ENCODE measurements at regions not wholly inside any gene's neighbourhood (a gene's known extent, or its start where the extent isn't known, plus 50 kb on each side); places are given as distances from the start of the nearest gene placed in this dataset.

- TF ChIP-seq, protein P1, sequence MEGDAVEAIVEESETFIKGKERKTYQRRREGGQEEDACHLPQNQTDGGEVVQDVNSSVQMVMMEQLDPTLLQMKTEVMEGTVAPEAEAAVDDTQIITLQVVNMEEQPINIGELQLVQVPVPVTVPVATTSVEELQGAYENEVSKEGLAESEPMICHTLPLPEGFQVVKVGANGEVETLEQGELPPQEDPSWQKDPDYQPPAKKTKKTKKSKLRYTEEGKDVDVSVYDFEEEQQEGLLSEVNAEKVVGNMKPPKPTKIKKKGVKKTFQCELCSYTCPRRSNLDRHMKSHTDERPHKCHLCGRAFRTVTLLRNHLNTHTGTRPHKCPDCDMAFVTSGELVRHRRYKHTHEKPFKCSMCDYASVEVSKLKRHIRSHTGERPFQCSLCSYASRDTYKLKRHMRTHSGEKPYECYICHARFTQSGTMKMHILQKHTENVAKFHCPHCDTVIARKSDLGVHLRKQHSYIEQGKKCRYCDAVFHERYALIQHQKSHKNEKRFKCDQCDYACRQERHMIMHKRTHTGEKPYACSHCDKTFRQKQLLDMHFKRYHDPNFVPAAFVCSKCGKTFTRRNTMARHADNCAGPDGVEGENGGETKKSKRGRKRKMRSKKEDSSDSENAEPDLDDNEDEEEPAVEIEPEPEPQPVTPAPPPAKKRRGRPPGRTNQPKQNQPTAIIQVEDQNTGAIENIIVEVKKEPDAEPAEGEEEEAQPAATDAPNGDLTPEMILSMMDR (IDR thresholded peaks at IDR 0.05), result no peak
- H3K4me3 ChIP-seq, result no peak overlapping the region
- no peak for DNase-seq (ENCODE audit: low spot score)
- H3K27ac ChIP-seq, result no peak overlapping the region
These were observed 2337.6 kb downstream of the PCDH7 start for GRCh38 chr4:33057736-33058135.

GRCh38 chr4:33058998-33059397 is 2338.8 kb downstream of the PCDH7 start:
- no peak overlapping the region for H3K4me3 ChIP-seq
- DNase-seq (ENCODE audit: low spot score), result no peak
- TF ChIP-seq, protein P1 (IDR thresholded peaks at IDR 0.05), result no peak
- H3K27ac ChIP-seq, result no peak overlapping the region

DNA sequence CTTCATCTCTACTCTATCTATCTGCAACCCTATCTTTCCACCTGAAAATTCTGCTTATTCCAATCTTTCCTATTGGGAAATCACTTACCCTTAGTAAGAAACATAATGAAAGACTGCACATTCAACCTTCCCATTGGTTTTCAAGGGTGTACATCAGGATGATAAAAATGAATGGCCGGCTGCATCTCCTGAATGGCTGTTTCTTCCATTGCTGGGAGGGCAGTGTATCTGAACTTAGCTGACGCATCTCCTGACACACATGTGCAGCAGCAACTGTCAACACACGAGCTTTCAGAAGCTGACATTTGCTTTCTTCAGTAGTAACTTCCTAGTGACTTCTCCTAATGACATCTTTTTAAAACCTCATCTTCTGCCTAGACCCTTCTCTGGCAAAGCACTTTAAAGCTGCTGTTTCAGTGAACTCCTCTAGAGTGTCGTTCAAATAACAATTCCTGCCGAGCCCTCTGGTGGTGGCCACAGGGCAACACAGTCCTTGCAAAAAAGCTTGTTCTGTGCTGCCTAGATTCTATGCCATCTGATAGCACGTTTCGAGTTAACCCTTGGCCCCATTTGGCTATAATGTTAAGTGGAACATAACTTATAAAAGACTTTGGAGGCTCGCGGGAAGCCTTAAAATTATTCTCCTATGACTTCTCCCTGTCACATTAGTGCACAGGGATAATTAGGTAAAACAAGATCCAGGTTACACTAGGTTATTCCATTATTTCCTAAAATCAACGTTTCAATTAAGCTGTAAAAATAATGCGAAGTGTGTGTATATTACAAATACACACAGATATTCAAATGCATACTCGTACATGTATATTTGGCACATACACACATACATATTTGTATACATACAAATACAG is 2340.7 kb downstream of the PCDH7 start:
- no peak for DNase-seq (ENCODE audit: low spot score)
- Histone ChIP-seq H3K4me3 (no peak overlapping the region), H3K27ac (no peak overlapping the region)
- TF ChIP-seq, protein P1 (IDR thresholded peaks at IDR 0.05), result no peak

GRCh38 chr4:33061727-33062126 is 2341.6 kb downstream of the PCDH7 start:
- Histone ChIP-seq H3K27ac (no peak overlapping the region), H3K4me3 (no peak overlapping the region)
- DNase-seq (ENCODE audit: low spot score), result no peak
- TF ChIP-seq, protein P1 (IDR thresholded peaks at IDR 0.05), result no peak

- no peak for DNase-seq (ENCODE audit: low spot score)
- no peak overlapping the region for H3K4me3 ChIP-seq
- no peak overlapping the region for H3K27ac ChIP-seq
- TF ChIP-seq, protein P1 (IDR thresholded peaks at IDR 0.05), result no peak
These were observed 2342.1 kb downstream of the PCDH7 start for GRCh38 chr4:33062155-33062806.

DNA sequence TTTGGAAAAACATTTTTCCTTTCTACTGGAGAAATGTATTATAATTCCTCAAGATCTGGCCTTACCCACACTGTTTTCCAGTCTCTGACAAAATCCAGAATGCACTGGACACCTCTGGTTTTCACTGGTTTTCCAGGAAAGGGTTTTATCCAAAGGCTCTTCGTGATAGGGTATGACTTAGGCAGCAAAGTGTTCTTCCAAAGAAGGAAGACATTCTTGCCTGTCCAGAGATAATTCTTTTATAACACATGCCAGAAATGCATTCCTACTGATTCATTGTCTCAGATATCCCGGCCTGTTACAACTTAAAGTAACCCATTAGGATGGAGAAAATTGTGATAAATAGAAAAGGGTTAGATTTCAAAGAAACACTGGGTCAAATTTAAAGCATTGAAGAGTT is 2343.1 kb downstream of the PCDH7 start:
- Histone ChIP-seq H3K27ac (no peak overlapping the region), H3K4me3 (no peak overlapping the region)
- TF ChIP-seq, protein P1 (IDR thresholded peaks at IDR 0.05), result no peak
- no peak for DNase-seq (ENCODE audit: low spot score)

DNA sequence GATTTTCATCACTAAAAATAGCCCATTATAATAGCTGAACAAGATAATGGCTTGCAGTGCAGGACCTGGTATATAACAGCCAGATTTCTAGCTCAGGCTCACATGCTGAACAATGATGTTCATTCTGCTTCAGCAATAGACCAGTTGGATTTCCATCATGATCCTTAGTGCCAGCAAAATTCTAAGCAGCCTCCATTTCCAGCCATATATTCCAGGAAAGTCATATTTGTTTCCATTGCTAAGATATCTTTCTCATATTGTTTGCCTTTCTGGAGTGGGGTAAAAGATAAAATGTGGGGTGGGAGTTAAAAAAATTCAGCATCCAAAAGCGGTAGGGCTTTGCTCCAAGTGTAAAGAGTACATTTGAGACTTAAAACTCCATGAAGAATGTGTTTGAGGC is 2344.1 kb downstream of the PCDH7 start:
- Histone ChIP-seq H3K4me3 (no peak overlapping the region), H3K27ac (no peak overlapping the region)
- DNase-seq (ENCODE audit: low spot score), result no peak
- TF ChIP-seq, protein P1 (IDR thresholded peaks at IDR 0.05), result no peak
